A549 (cell line): ENCODE measurements at regions not wholly inside any gene's neighbourhood (a gene's known extent, or its start where the extent isn't known, plus 50 kb on each side); places are given as distances from the start of the nearest gene placed in this dataset.

Source experiments
- ATAC-seq, 2 experiments: fragments of 200-7000 bp in 1 of 2; fragments of >200 bp in 1 of 2; cut with Nextera tagmentation in 1 of 2; cut with Tn5 transposase in 1 of 2; 3 replicates each; pipeline versions ENCODE4 v1.8.0 to v1.9.1; 2018 to 2020; ENCODE audit warnings: mild to moderate bottlenecking in 1 of 2, moderate library complexity in 1 of 2
- CTCF ChIA-PET: fragments of 300-600 bp; sonication (Branson Sonifier 250); formaldehyde crosslinking; extraction: SDS; loops from one replicate; lab custom pipeline; 2021; ENCODE audit warnings: antibody characterized with exemption, inconsistent platforms; lab: Yijun Ruan, JAX
- POLR2A ChIA-PET: fragments of 350-600 bp; formaldehyde crosslinking; extraction: SDS; loops from one replicate; lab custom pipeline; 2021; ENCODE audit warnings: antibody characterized with exemption, inconsistent platforms; lab: Yijun Ruan, JAX
- DNase-seq, 2 experiments: peaks; one replicate each; pipeline versions ENCODE4 v3.0.0 to v3.0.0-alpha.2; 2011 to 2016; ENCODE audit warnings: low read depth in 1 of 2, low spot score in 1 of 2
- FAIRE-seq: peaks from 2 replicates; lab custom pipeline; 2011; peaks lifted over from hg19 to GRCh38; lab: Jason Lieb, UNC
- H3K27ac ChIP-seq, 2 experiments: fragments of >200 bp; sonication (Bioruptor Twin); formaldehyde crosslinking; 3 replicates each; pipeline ENCODE4 v1.5.1; 2016 to 2017
- H3K4me1 ChIP-seq: fragments of >200 bp; sonication (Bioruptor Twin); formaldehyde crosslinking; 3 replicates; pipeline ENCODE4 v1.6.1; 2016
- H3K4me2 ChIP-seq: fragments of >200 bp; sonication (Bioruptor Twin); formaldehyde crosslinking; 3 replicates; pipeline ENCODE4 v1.6.1; 2016
- H3K4me3 ChIP-seq: fragments of >200 bp; sonication (Bioruptor Twin); formaldehyde crosslinking; 3 replicates; pipeline ENCODE4 v1.5.1; 2016
- H3K9me3 ChIP-seq: fragments of >200 bp; sonication (Bioruptor Twin); formaldehyde crosslinking; 3 replicates; pipeline ENCODE4 v1.6.1; 2016
- BHLHE40 ChIP-seq: IDR thresholded peaks from 2 replicates; pipeline ENCODE4 v1.6.1; 2012; ENCODE audit warnings: low read depth, low read length, inconsistent platforms
- CHD2 ChIP-seq: fragments of 150-350 bp; IDR thresholded peaks from 2 replicates; pipeline ENCODE4 v1.6.1; 2014; ENCODE audit warnings: low read length; ENCODE audit not compliant: partially characterized antibody
- CHD4 ChIP-seq: fragments of 200-600 bp; sonication (generic); IDR thresholded peaks from 2 replicates; pipeline ENCODE4 v1.6.1; 2016; ENCODE audit warnings: antibody characterized with exemption, mild to moderate bottlenecking, borderline replicate concordance
- E2F6 ChIP-seq: IDR thresholded peaks from 2 replicates; pipeline ENCODE4 v1.6.1; 2012; ENCODE audit warnings: low read depth, borderline replicate concordance
- ESRRA ChIP-seq: fragments of 150-350 bp; IDR thresholded peaks from 2 replicates; pipeline ENCODE4 v1.6.1; 2014; ENCODE audit warnings: mild to moderate bottlenecking, low read length, borderline replicate concordance
- FOXS1 ChIP-seq: fragments of 250-450 bp; sonication (Bioruptor Pico); IDR thresholded peaks from 2 replicates; pipeline ENCODE4 v1.5.0; 2020; ENCODE audit warnings: mild to moderate bottlenecking, moderate library complexity
- HEYL ChIP-seq: fragments of 250-450 bp; sonication (Bioruptor Pico); IDR thresholded peaks from 2 replicates; pipeline ENCODE4 v1.8.0; 2021; ENCODE audit warnings: mild to moderate bottlenecking, moderate library complexity
- HOXA7 ChIP-seq: fragments of 250-450 bp; sonication (Bioruptor Pico); IDR thresholded peaks from 2 replicates; pipeline ENCODE4 v1.5.0; 2020; ENCODE audit warnings: mild to moderate bottlenecking, moderate library complexity
- KDM1A ChIP-seq: fragments of 200-600 bp; sonication (generic); IDR thresholded peaks from 2 replicates; pipeline ENCODE4 v1.6.1; 2016; ENCODE audit warnings: low read depth, mild to moderate bottlenecking
- KDM5A ChIP-seq: fragments of 200-600 bp; sonication (generic); IDR thresholded peaks from 2 replicates; pipeline ENCODE4 v1.6.1; 2016; ENCODE audit warnings: antibody characterized with exemption, mild to moderate bottlenecking
- MYC ChIP-seq: IDR thresholded peaks from 2 replicates; pipeline ENCODE4 v1.6.1; 2012; ENCODE audit warnings: mild to moderate bottlenecking, inconsistent platforms, low read length, improper control_type of control experiment, borderline replicate concordance
- POLR2A ChIP-seq: IDR thresholded peaks from 2 replicates; pipeline ENCODE4 v1.6.1; 2012; ENCODE audit warnings: mild to moderate bottlenecking, low read length
- RCOR1 ChIP-seq: fragments of 150-350 bp; IDR thresholded peaks from 2 replicates; pipeline ENCODE4 v1.6.1; 2014; ENCODE audit warnings: antibody characterized with exemption, low read length, low read depth
- RNF2 ChIP-seq: fragments of 200-600 bp; sonication (generic); IDR thresholded peaks from 2 replicates; pipeline ENCODE4 v1.6.1; 2016; ENCODE audit warnings: low read depth, mild to moderate bottlenecking, antibody characterized with exemption, moderate library complexity, borderline replicate concordance
- SMC3 ChIP-seq: fragments of >200 bp; sonication (Bioruptor Twin); formaldehyde crosslinking; IDR thresholded peaks from 3 replicates; pipeline ENCODE4 v1.6.1; 2018; ENCODE audit warnings: inconsistent platforms
- SREBF2 ChIP-seq: fragments of 450-650 bp; IDR thresholded peaks from 2 replicates; pipeline ENCODE4 v1.6.1; 2014; ENCODE audit warnings: mild to moderate bottlenecking, moderate library complexity
- TP53 ChIP-seq: fragments of 250-450 bp; sonication (Bioruptor Pico); IDR thresholded peaks from 2 replicates; pipeline ENCODE4 v1.5.0; 2021; ENCODE audit warnings: mild to moderate bottlenecking, moderate library complexity
- WGBS: methylation state at CpG from one replicate; pipeline ENCODE4 v1.1.6; 2017; ENCODE audit errors: missing lambda C conversion rate; 5-methylcytosine and 5-hydroxymethylcytosine counted together
- TF ChIP-seq, protein P1 (sequence below): fragments of 200-600 bp; sonication (generic); IDR thresholded peaks from 2 replicates; pipeline ENCODE4 v1.6.1; 2016; ENCODE audit warnings: antibody characterized with exemption, mild to moderate bottlenecking, moderate library complexity
- TF ChIP-seq, protein P2 (sequence below): fragments of >200 bp; sonication (Bioruptor Twin); formaldehyde crosslinking; IDR thresholded peaks from 3 replicates; pipeline ENCODE4 v1.5.1; 2016

DNA sequence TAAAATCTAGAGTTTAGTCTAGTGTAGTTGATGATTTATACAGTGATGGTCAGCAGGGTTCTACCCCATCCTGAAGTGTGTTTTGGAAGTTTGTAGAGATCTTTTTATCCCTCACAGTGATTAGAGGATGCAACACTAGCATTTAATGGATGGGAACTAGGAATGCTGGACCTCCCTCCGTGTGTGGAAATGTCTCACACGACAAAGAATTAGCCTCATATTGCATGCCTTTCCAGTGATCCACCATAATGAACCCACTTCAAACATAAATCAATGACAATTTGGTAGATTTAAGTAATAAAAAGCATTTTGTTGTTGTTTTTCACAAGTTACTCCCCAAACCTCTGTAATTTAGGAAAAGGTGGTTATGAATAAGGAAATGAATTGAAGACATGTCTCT is 82.5 kb upstream of the LMNB1 start (continued):
- TF ChIP-seq E2F6 (no peak), KDM5A (no peak), RCOR1 (no peak), CHD2 (no peak)

DNA sequence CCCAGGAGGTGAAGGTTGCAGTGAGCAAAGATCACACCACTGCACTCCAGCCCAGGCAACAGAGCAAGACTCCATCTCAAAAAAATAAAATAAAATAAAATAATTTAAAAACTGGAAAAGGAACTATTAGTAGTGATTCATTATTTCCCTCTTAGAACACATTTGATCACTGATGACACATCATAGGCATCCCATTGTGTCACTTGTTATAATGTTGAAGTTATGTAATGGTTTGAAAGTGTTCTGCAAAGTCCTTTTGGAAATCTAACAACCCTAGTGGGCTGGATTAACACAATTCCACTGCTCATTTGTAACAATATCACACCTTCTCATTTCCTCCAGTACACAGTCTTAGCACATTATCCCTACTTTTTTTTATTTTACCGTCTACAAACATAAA is 81.8 kb upstream of the LMNB1 start:
- TF ChIP-seq HEYL (no peak), BHLHE40 (no peak), POLR2A (no peak)
- ChIA-PET CTCF (interaction anchor here (0.9 kb wide), 1 partner anchor 19 kb away, joined by 3 read pairs; no protein-coding TSS in a partner anchor), POLR2A (no interaction called here)

DNA sequence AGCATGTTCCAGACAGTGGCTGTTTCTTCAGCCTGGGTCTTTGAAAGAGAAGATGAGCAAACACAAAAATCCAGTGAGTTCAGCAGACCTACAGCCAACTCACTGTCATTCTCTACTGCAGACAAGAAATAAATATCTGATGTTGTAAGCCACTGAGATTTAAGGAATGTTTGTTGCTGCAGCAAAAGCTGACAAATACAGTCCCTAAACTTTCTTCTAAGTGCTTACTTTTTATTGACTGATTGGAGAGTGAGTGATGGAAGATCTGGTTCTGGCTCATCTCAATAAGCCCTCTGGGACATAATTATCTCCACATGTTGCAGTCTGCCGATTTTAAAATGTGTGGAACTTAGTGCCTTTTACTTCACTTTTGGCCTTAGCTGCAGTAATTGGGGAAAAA is 69.9 kb upstream of the LMNB1 start:
- no peak overlapping the region for H3K27ac ChIP-seq
- TF ChIP-seq, protein P1, sequence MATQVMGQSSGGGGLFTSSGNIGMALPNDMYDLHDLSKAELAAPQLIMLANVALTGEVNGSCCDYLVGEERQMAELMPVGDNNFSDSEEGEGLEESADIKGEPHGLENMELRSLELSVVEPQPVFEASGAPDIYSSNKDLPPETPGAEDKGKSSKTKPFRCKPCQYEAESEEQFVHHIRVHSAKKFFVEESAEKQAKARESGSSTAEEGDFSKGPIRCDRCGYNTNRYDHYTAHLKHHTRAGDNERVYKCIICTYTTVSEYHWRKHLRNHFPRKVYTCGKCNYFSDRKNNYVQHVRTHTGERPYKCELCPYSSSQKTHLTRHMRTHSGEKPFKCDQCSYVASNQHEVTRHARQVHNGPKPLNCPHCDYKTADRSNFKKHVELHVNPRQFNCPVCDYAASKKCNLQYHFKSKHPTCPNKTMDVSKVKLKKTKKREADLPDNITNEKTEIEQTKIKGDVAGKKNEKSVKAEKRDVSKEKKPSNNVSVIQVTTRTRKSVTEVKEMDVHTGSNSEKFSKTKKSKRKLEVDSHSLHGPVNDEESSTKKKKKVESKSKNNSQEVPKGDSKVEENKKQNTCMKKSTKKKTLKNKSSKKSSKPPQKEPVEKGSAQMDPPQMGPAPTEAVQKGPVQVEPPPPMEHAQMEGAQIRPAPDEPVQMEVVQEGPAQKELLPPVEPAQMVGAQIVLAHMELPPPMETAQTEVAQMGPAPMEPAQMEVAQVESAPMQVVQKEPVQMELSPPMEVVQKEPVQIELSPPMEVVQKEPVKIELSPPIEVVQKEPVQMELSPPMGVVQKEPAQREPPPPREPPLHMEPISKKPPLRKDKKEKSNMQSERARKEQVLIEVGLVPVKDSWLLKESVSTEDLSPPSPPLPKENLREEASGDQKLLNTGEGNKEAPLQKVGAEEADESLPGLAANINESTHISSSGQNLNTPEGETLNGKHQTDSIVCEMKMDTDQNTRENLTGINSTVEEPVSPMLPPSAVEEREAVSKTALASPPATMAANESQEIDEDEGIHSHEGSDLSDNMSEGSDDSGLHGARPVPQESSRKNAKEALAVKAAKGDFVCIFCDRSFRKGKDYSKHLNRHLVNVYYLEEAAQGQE = no peak
- TF ChIP-seq RCOR1 = no peak
- no peak for TF ChIP-seq CHD4
- TF ChIP-seq ESRRA = no peak
- TF ChIP-seq FOXS1 (CRISPR knock-in tag) = no peak
- FAIRE-seq (no peak), DNase-seq (no peak), ATAC-seq (no peak)
- no peaks in the 10 kb centered on the region for H3K4me1 ChIP-seq
- no peak overlapping the region for H3K4me3 ChIP-seq
- POLR2A ChIA-PET = interaction anchor here (0.6 kb wide), 1 partner anchor 60 kb away, joined by 5 read pairs; no protein-coding TSS in a partner anchor
- WGBS = 25% methylated on average over 1 of the region's 1 CpG
- H3K4me2 ChIP-seq = no peak overlapping the region
- no peaks in the 10 kb centered on the region for H3K9me3 ChIP-seq
- CTCF ChIA-PET = interaction anchor here (0.6 kb wide), 1 partner anchor 242 kb away, joined by 3 read pairs; no protein-coding TSS in a partner anchor

More for the DNA sequence above, 81.8 kb upstream of the LMNB1 start:
- H3K4me1 ChIP-seq = no peaks in the 10 kb centered on the region
- H3K4me2 ChIP-seq = no peak overlapping the region
- FAIRE-seq = no peak
- DNase-seq = no peak
- WGBS = 74% methylated on average over 1 of the region's 1 CpG
- H3K4me3 ChIP-seq = no peak overlapping the region
- ATAC-seq = no peak
- no peak overlapping the region for H3K27ac ChIP-seq
- no peaks in the 10 kb centered on the region for H3K9me3 ChIP-seq

- no peaks in the 10 kb centered on the region for H3K9me3 ChIP-seq
- DNase-seq (no peak), FAIRE-seq (no peak)
- ChIA-PET POLR2A (no interaction called here), CTCF (interaction anchor here (0.8 to 1.1 kb wide), 2 partner anchors 40 to 42 kb away, joined by 3 to 4 read pairs; no protein-coding TSS in a partner anchor)
- H3K4me2 ChIP-seq = no peak overlapping the region
- TF ChIP-seq KDM1A = no peak
- no peak for TF ChIP-seq HEYL
- no peak for TF ChIP-seq SMC3
- TF ChIP-seq MYC = no peak
- TF ChIP-seq TP53 (CRISPR knock-in tag) = no peak
- TF ChIP-seq, protein P2, sequence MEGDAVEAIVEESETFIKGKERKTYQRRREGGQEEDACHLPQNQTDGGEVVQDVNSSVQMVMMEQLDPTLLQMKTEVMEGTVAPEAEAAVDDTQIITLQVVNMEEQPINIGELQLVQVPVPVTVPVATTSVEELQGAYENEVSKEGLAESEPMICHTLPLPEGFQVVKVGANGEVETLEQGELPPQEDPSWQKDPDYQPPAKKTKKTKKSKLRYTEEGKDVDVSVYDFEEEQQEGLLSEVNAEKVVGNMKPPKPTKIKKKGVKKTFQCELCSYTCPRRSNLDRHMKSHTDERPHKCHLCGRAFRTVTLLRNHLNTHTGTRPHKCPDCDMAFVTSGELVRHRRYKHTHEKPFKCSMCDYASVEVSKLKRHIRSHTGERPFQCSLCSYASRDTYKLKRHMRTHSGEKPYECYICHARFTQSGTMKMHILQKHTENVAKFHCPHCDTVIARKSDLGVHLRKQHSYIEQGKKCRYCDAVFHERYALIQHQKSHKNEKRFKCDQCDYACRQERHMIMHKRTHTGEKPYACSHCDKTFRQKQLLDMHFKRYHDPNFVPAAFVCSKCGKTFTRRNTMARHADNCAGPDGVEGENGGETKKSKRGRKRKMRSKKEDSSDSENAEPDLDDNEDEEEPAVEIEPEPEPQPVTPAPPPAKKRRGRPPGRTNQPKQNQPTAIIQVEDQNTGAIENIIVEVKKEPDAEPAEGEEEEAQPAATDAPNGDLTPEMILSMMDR = no peak
- TF ChIP-seq RNF2 = no peak
- no peak for TF ChIP-seq HOXA7 (CRISPR knock-in tag)
- TF ChIP-seq SREBF2 = no peak
- TF ChIP-seq, all 56 proteins: peak for 0
- WGBS = 49% methylated on average over 3 of the region's 3 CpGs
- H3K4me1 ChIP-seq = no peaks in the 10 kb centered on the region
- no peak overlapping the region for H3K4me3 ChIP-seq
- no peak overlapping the region for H3K27ac ChIP-seq
- no peak for ATAC-seq
Measured at GRCh38 chr5:126715765-126716164, 61.2 kb upstream of the LMNB1 start.
